NB4 (cell line): ENCODE measurements at regions not wholly inside any gene's neighbourhood (a gene's known extent, or its start where the extent isn't known, plus 50 kb on each side); places are given as distances from the start of the nearest gene placed in this dataset.
"Not testable (repeated sequence)": the region's sequence is repeated elsewhere in the genome, so short reads cannot be mapped to it uniquely, and the experiment has no call there.

Experiments used
- DNase-seq: peaks from one replicate; pipeline ENCODE4 v3.0.0; 2010; ENCODE audit warnings: low read depth
- H3K4me3 ChIP-seq: one replicate; pipeline ENCODE4 v1.5.1; 2011; ENCODE audit warnings: mild to moderate bottlenecking, low read depth, low read length, moderate library complexity
- CTCF ChIP-seq: IDR thresholded peaks from one replicate; pipeline ENCODE4 v1.5.1; 2012; ENCODE audit warnings: low read depth, low read length
- MAX ChIP-seq: IDR thresholded peaks from 2 replicates; pipeline ENCODE4 v1.6.1; 2011; ENCODE audit warnings: low read depth, low read length
- MYC ChIP-seq: IDR thresholded peaks from 2 replicates; pipeline ENCODE4 v1.6.1; 2011; ENCODE audit warnings: low read depth, low read length
- POLR2A ChIP-seq: IDR thresholded peaks from 2 replicates; pipeline ENCODE4 v1.6.1; 2011; ENCODE audit warnings: mild to moderate bottlenecking; ENCODE audit not compliant: insufficient read length; ENCODE audit errors: extremely low read depth

GRCh38 chrX:28158019-28158777, 176.9 kb upstream of the DCAF8L1 start:
- DNase-seq, result no peak
- TF ChIP-seq MAX (no peak), MYC (no peak), POLR2A (no peak), CTCF (no peak)

GRCh38 chrX:28152263-28152662, 171.0 kb upstream of the DCAF8L1 start:
- not testable (repeated sequence) for H3K4me3 ChIP-seq, DNase-seq

More at GRCh38 chrX:28158019-28158777, 176.9 kb upstream of the DCAF8L1 start:
- no peak overlapping the region for H3K4me3 ChIP-seq

GRCh38 chrX:28135378-28136047, 154.3 kb upstream of the DCAF8L1 start:
- H3K4me3 ChIP-seq, result no peak overlapping the region
- no peak for DNase-seq
- TF ChIP-seq MYC (no peak), POLR2A (no peak), CTCF (no peak), MAX (no peak)

- no peak overlapping the region for H3K4me3 ChIP-seq
- DNase-seq, result no peak
- no peak for TF ChIP-seq MAX
- TF ChIP-seq MYC, result no peak
- no peak for TF ChIP-seq POLR2A
- TF ChIP-seq CTCF, result no peak
Measured at GRCh38 chrX:28133763-28134162, 152.5 kb upstream of the DCAF8L1 start.

GRCh38 chrX:28127662-28128061, 146.4 kb upstream of the DCAF8L1 start:
- TF ChIP-seq CTCF, result no peak
- no peak for TF ChIP-seq POLR2A
- no peak for TF ChIP-seq MAX
- no peak for TF ChIP-seq MYC
- DNase-seq, result no peak

GRCh38 chrX:28126886-28127285, 145.6 kb upstream of the DCAF8L1 start:
- H3K4me3 ChIP-seq, result no peak overlapping the region
- no peak for DNase-seq
- TF ChIP-seq POLR2A (no peak), MAX (no peak), CTCF (no peak), MYC (no peak)

More at GRCh38 chrX:28127662-28128061, 146.4 kb upstream of the DCAF8L1 start:
- H3K4me3 ChIP-seq, result no peak overlapping the region
